ENCODE measurements at regions not wholly inside any gene's neighbourhood (a gene's known extent, or its start where the extent isn't known, plus 50 kb on each side); places are given as distances from the start of the nearest gene placed in this dataset.

GRCh38 chr15:87268675-87269074, 987.9 kb downstream of the NTRK3 start:
- TF ChIP-seq CTCF (conservative IDR thresholded peaks at IDR 0.05; ENCODE audit: low read length) (no peak), EZH2phosphoT487 (IDR thresholded peaks at IDR 0.05; ENCODE audit: borderline replicate concordance, low read depth, low read length) (no peak)

Measured in OCI-LY7 (cell line).